DMS53 treated with DMSO at 0.1 percent for 48 hours (cell line): ENCODE measurements at regions not wholly inside any gene's neighbourhood (a gene's known extent, or its start where the extent isn't known, plus 50 kb on each side); places are given as distances from the start of the nearest gene placed in this dataset.
A peak's percentile ranks its signal among the peaks of the same experiment; 100 is the strongest.

Experiments
- DNase-seq: peaks from one replicate; lab custom pipeline; 2025; ENCODE audit not compliant: unreplicated experiment; lab: John Stamatoyannopoulos, UW

- no peak for DNase-seq
Measured at GRCh38 chr11:115893461-115894099, 389.4 kb upstream of the CADM1 start.

- DNase-seq: no peak
Measured at GRCh38 chr11:115892016-115892415, 387.8 kb upstream of the CADM1 start.

GRCh38 chr11:115891581-115891980 lies 387.4 kb upstream of the CADM1 start:
- DNase-seq: no peak

GRCh38 chr11:115890500-115890899 lies 386.3 kb upstream of the CADM1 start:
- DNase-seq: no peak

GRCh38 chr11:115889712-115890111 lies 385.5 kb upstream of the CADM1 start:
- no peak for DNase-seq

GRCh38 chr11:115887727-115888126 lies 383.5 kb upstream of the CADM1 start:
- no peak for DNase-seq

GRCh38 chr11:115887316-115887715 lies 383.1 kb upstream of the CADM1 start:
- no peak for DNase-seq

GRCh38 chr11:115886422-115886733 lies 382.2 kb upstream of the CADM1 start:
- DNase-seq: no peak

GRCh38 chr11:115885535-115886421 lies 381.6 kb upstream of the CADM1 start:
- DNase-seq: no peak

- no peak for DNase-seq
Measured at GRCh38 chr11:115884800-115885534, 380.8 kb upstream of the CADM1 start.

- DNase-seq: no peak
Measured at GRCh38 chr11:115874843-115875242, 370.6 kb upstream of the CADM1 start.

- no peak for DNase-seq
Measured at GRCh38 chr11:115873813-115874212, 369.6 kb upstream of the CADM1 start.

GRCh38 chr11:115872416-115872815 lies 368.2 kb upstream of the CADM1 start:
- DNase-seq: peak; percentile 45

GRCh38 chr11:115871161-115871760 lies 367.0 kb upstream of the CADM1 start:
- DNase-seq: no peak

- DNase-seq: peak; percentile 78
Measured at GRCh38 chr11:115869780-115870431, 365.7 kb upstream of the CADM1 start.

- DNase-seq: no peak
Measured at GRCh38 chr11:115869131-115869530, 364.9 kb upstream of the CADM1 start.

- no peak for DNase-seq
Measured at GRCh38 chr11:115860246-115860645, 356.0 kb upstream of the CADM1 start.

GRCh38 chr11:115848611-115849010 lies 344.4 kb upstream of the CADM1 start:
- DNase-seq: no peak

- DNase-seq: peak; percentile 66
Measured at GRCh38 chr11:115848080-115848479, 343.9 kb upstream of the CADM1 start.

- DNase-seq: no peak
Measured at GRCh38 chr11:115845872-115846271, 341.7 kb upstream of the CADM1 start.

GRCh38 chr11:115843685-115844084 lies 339.5 kb upstream of the CADM1 start:
- no peak for DNase-seq
